ENCODE measurements at regions not wholly inside any gene's neighbourhood (a gene's known extent, or its start where the extent isn't known, plus 50 kb on each side); places are given as distances from the start of the nearest gene placed in this dataset.

DNA sequence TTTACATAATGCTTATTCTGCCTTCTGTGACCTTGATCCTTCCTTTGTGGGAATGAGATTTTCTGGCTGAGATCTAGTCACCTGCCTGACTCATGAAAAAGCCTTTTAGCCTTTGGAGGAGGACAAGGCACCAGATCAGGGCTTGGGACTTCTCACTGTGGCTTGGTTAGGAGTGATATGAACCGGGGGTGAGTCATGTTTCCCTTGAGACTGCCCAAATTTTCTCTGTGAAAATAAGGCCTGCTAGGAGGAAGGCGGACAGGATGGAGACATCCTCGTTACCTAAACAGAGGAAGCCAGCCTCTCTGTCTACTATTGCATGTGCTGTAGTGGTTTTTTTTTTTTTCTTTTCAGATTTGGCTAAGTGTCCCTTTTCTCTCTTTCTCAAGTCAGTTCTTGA, 57.8 kb downstream of the EVX1 start:
- TF ChIP-seq PATZ1 (CRISPR knock-in tag; IDR thresholded peaks at IDR 0.05; ENCODE audit: borderline replicate concordance) (no peak), SNAI2 (CRISPR knock-in tag; IDR thresholded peaks at IDR 0.05) (no peak), GLIS3 (CRISPR knock-in tag; IDR thresholded peaks at IDR 0.05) (no peak), TCF4 (CRISPR knock-in tag; IDR thresholded peaks at IDR 0.05; ENCODE audit: borderline replicate concordance) (no peak), TSHZ2 (CRISPR knock-in tag; IDR thresholded peaks at IDR 0.05) (no peak), RARB (CRISPR knock-in tag; IDR thresholded peaks at IDR 0.05) (no peak), ISL1 (CRISPR knock-in tag; IDR thresholded peaks at IDR 0.05) (no peak), ZFP3 (CRISPR knock-in tag; IDR thresholded peaks at IDR 0.05) (no peak), CSDC2 (CRISPR knock-in tag; IDR thresholded peaks at IDR 0.05) (no peak), ZFP30 (CRISPR knock-in tag; IDR thresholded peaks at IDR 0.05) (no peak), BACH2 (CRISPR knock-in tag; IDR thresholded peaks at IDR 0.05; ENCODE audit: borderline replicate concordance) (no peak)

Measured in SK-N-SH treated with all-trans-retinoic acid at 6 μM for 48 hours (cell line).